WTC11 (cell line): ENCODE measurements at regions not wholly inside any gene's neighbourhood (a gene's known extent, or its start where the extent isn't known, plus 50 kb on each side); places are given as distances from the start of the nearest gene placed in this dataset.

Experiments used
- ELF4 ChIP-seq: sonication (generic); formaldehyde crosslinking; IDR thresholded peaks from 2 replicates; pipeline ENCODE4 v1.8.1; 2022; ENCODE audit warnings: low read depth, mild to moderate bottlenecking, moderate library complexity, missing genetic modification reagents
- ETV6 ChIP-seq: sonication (generic); formaldehyde crosslinking; IDR thresholded peaks from 2 replicates; pipeline ENCODE4 v1.8.1; 2022; ENCODE audit warnings: mild to moderate bottlenecking, missing genetic modification reagents
- HMGXB4 ChIP-seq: sonication (generic); formaldehyde crosslinking; IDR thresholded peaks from 2 replicates; pipeline ENCODE4 v1.8.1; 2023; ENCODE audit warnings: mild to moderate bottlenecking, moderate library complexity, missing genetic modification reagents
- MXD4 ChIP-seq: fragments of 250-450 bp; sonication (Bioruptor Pico); IDR thresholded peaks from 2 replicates; pipeline ENCODE4 v1.8.0; 2021; ENCODE audit warnings: mild to moderate bottlenecking, moderate library complexity, borderline replicate concordance
- TEAD1 ChIP-seq: sonication (generic); formaldehyde crosslinking; IDR thresholded peaks from 2 replicates; pipeline ENCODE4 v1.8.0; 2022; ENCODE audit warnings: mild to moderate bottlenecking, missing genetic modification reagents
- ZNF396 ChIP-seq: fragments of 250-450 bp; sonication (Bioruptor Pico); IDR thresholded peaks from 2 replicates; pipeline ENCODE4 v1.8.0; 2021; ENCODE audit warnings: mild to moderate bottlenecking, moderate library complexity, borderline replicate concordance
- TF ChIP-seq, protein P1 (sequence below): fragments of 200-600 bp; IDR thresholded peaks from 2 replicates; pipeline ENCODE4 v1.8.0; 2022; ENCODE audit warnings: antibody characterized with exemption

DNA sequence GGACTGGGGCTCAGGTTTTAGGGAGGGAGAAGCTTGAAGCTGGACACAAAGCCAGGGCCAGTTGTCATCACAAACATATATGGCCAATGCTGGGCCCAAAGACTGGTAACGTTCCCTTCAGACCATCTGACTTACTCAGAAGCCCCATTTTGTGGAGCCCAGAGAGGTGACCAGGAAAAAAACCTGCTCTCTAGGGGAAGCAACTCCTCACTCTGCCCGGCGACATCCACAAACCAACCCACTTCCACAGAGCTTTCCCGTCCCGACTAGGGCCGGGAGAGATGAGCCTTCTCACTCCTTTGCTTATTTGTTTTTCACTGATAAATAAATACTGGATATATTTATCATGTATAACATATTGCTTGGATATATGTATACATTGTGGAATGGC, 180.9 kb upstream of the RTL1 start:
- TF ChIP-seq TEAD1 (no peak), HMGXB4 (CRISPR knock-in tag) (no peak), ELF4 (CRISPR knock-in tag) (no peak), MXD4 (CRISPR knock-in tag) (no peak), ETV6 (CRISPR knock-in tag) (no peak), ZNF396 (CRISPR knock-in tag) (no peak)
- TF ChIP-seq, protein P1, sequence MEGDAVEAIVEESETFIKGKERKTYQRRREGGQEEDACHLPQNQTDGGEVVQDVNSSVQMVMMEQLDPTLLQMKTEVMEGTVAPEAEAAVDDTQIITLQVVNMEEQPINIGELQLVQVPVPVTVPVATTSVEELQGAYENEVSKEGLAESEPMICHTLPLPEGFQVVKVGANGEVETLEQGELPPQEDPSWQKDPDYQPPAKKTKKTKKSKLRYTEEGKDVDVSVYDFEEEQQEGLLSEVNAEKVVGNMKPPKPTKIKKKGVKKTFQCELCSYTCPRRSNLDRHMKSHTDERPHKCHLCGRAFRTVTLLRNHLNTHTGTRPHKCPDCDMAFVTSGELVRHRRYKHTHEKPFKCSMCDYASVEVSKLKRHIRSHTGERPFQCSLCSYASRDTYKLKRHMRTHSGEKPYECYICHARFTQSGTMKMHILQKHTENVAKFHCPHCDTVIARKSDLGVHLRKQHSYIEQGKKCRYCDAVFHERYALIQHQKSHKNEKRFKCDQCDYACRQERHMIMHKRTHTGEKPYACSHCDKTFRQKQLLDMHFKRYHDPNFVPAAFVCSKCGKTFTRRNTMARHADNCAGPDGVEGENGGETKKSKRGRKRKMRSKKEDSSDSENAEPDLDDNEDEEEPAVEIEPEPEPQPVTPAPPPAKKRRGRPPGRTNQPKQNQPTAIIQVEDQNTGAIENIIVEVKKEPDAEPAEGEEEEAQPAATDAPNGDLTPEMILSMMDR, result no peak
